Loucy (cell line): ENCODE measurements at regions not wholly inside any gene's neighbourhood (a gene's known extent, or its start where the extent isn't known, plus 50 kb on each side); places are given as distances from the start of the nearest gene placed in this dataset.

Source experiments
- CTCF ChIP-seq: fragments of 200-600 bp; sonication (generic); conservative IDR thresholded peaks from 2 replicates; pipeline ENCODE4 v1.5.1; 2014; ENCODE audit warnings: mild to moderate bottlenecking, antibody characterized with exemption, low read length
- EZH2phosphoT487 ChIP-seq: fragments of 200-600 bp; IDR thresholded peaks from 2 replicates; pipeline ENCODE4 v1.6.1; 2018; ENCODE audit warnings: antibody characterized with exemption, mild to moderate bottlenecking, moderate library complexity, borderline replicate concordance

GRCh38 chr4:81574991-81575390, 103.3 kb upstream of the RASGEF1B start:
- TF ChIP-seq CTCF = no peak
- no peak for TF ChIP-seq EZH2phosphoT487
